H1 (cell line): ENCODE measurements at regions not wholly inside any gene's neighbourhood (a gene's known extent, or its start where the extent isn't known, plus 50 kb on each side); places are given as distances from the start of the nearest gene placed in this dataset.

Experiments used
- POLR2AphosphoS5 ChIP-seq: IDR thresholded peaks from 2 replicates; pipeline ENCODE4 v1.6.1; 2011; ENCODE audit warnings: low read depth, low read length
- POU5F1 ChIP-seq: IDR thresholded peaks from 2 replicates; pipeline ENCODE4 v1.6.1; 2011; ENCODE audit warnings: low read depth, mild to moderate bottlenecking, low read length, moderate library complexity
- RBBP5 ChIP-seq: IDR thresholded peaks from 2 replicates; pipeline ENCODE4 v1.7.1; 2012; ENCODE audit warnings: low read depth, mild to moderate bottlenecking, inconsistent platforms, low read length, moderate library complexity, borderline replicate concordance
- RXRA ChIP-seq: IDR thresholded peaks from 2 replicates; pipeline ENCODE4 v1.6.1; 2011; ENCODE audit warnings: low read depth, mild to moderate bottlenecking, low read length, moderate library complexity; ENCODE audit not compliant: insufficient read depth
- SRF ChIP-seq: IDR thresholded peaks from 2 replicates; pipeline ENCODE4 v1.6.1; 2011; ENCODE audit warnings: mild to moderate bottlenecking, low read depth, low read length, moderate library complexity

DNA sequence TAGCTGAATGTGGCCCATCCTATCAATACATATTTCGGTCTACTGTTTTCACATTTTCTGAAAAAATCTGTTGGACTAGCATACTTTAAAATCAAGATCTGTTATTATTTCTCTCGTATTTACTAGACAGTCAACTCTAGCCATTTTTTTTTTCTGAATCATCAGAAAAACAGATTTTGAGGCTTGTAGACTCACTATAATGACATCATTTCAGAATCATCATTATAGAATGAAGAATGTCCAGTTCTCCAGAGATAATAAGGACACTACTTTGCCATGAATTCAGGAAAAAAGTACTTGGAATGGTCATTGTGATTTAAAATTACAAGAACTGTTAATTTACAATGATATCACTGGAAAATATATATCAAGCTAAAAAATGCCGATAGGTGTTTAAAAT lies 589.8 kb downstream of the KCNH5 start (continued):
- TF ChIP-seq RXRA (no peak), SRF (no peak), RBBP5 (no peak), POLR2AphosphoS5 (no peak), POU5F1 (no peak)
